Spleen (tissue), 11 donors: ENCODE measurements at regions not wholly inside any gene's neighbourhood (a gene's known extent, or its start where the extent isn't known, plus 50 kb on each side); places are given as distances from the start of the nearest gene placed in this dataset.

Experiments
- DNase-seq: peaks from one replicate; pipeline ENCODE4 v3.0.0-alpha.2; 2020
- H3K27ac ChIP-seq, 8 donors: fragments of 200-600 bp; sonication (generic) in 7 of 8; 1 replicate in 4 of 8; 2 replicates in 4 of 8; pipeline versions ENCODE4 v1.5.0 to v1.8.0; 2016 to 2021; ENCODE audit warnings: inconsistent platforms in 4 of 8, mild to moderate bottlenecking in 4 of 8, moderate library complexity in 1 of 8
- H3K27me3 ChIP-seq, 7 donors: fragments of 200-600 bp; sonication (generic) in 6 of 7; replicated peaks in 1 of 7; 1 replicate in 4 of 7; 2 replicates in 3 of 7; pipeline versions ENCODE4 v1.5.0 to v1.8.0; 2016 to 2021; ENCODE audit warnings: inconsistent platforms in 3 of 7, mild to moderate bottlenecking in 1 of 7
- H3K36me3 ChIP-seq, 6 donors: fragments of 200-600 bp; sonication (generic) in 5 of 6; 1 replicate in 4 of 6; 2 replicates in 2 of 6; pipeline versions ENCODE4 v1.5.0 to v1.8.0; 2016 to 2021; ENCODE audit warnings: inconsistent platforms in 2 of 6
- H3K4me1 ChIP-seq, 6 donors: fragments of 200-600 bp; sonication (generic) in 5 of 6; 1 replicate in 3 of 6; 2 replicates in 3 of 6; pipeline versions ENCODE4 v1.5.0 to v1.8.0; 2016 to 2021; ENCODE audit warnings: inconsistent platforms in 3 of 6
- H3K4me3 ChIP-seq, 8 donors: fragments of 200-600 bp; sonication (generic) in 7 of 8; 1 replicate in 4 of 8; 2 replicates in 4 of 8; pipeline versions ENCODE4 v1.5.0 to v1.8.0; 2016 to 2021; ENCODE audit warnings: inconsistent platforms in 4 of 8, mild to moderate bottlenecking in 4 of 8, moderate library complexity in 2 of 8
- H3K9me3 ChIP-seq, 8 donors: fragments of 200-600 bp; sonication (generic) in 7 of 8; 1 replicate in 4 of 8; 2 replicates in 4 of 8; pipeline versions ENCODE4 v1.5.0 to v1.8.0; 2016 to 2021; ENCODE audit warnings: inconsistent platforms in 4 of 8
- POLR2A ChIP-seq, 3 donors: fragments of 450-650 bp; IDR thresholded peaks; one replicate each; pipeline ENCODE4 v1.5.1; 2017; ENCODE audit warnings: antibody characterized with exemption in 3 of 3, mild to moderate bottlenecking in 1 of 3
- POLR2AphosphoS5 ChIP-seq, 3 donors: sonication (generic); formaldehyde crosslinking; IDR thresholded peaks; one replicate each; pipeline ENCODE4 v1.5.1; 2017; ENCODE audit warnings: antibody characterized with exemption in 3 of 3
- WGBS, 5 donors: extraction: QIAGEN DNeasy Blood & Tissue Kit in 3 of 5; methylation state at CpG; one replicate each; pipeline versions ENCODE4 v1.1.5 to v1.1.7; 2013 to 2018; 5-methylcytosine and 5-hydroxymethylcytosine counted together
- intact Hi-C: fragments of 100-400 bp; cut with DNase I; formaldehyde crosslinking; loops from one replicate; pipeline ENCODE4 v1.15.0; 2023; ENCODE audit warnings: low total_unique reads
- TF ChIP-seq, protein P1 (sequence below), 11 experiments: fragments of 200-600 bp in 7 of 11; fragments of 450-650 bp in 4 of 11; sonication (generic) in 4 of 11; IDR thresholded peaks in 8 of 11; conservative IDR thresholded peaks in 3 of 11; 1 replicate in 7 of 11; 2 replicates in 4 of 11; pipeline versions ENCODE4 v1.4.0 to v1.8.0; 2016 to 2021; ENCODE audit warnings: antibody characterized with exemption in 11 of 11, inconsistent platforms in 4 of 11, mild to moderate bottlenecking in 1 of 11
- donor health status: healthy with polysubstance abuse.
- donor health status: DM: no; HTN: no; CAD: no; lungs with moderate emphysema.
- donor health status: DM: no; HTN: no; CAD: no.
- donor health status: Bipolar disorder and iron deficiency.
- donor health status: healthy.
- donor health status: DM: no; HTN: no; CAD: no.
- donor health status: DM: yes; HTN: yes; CAD: no.

DNA sequence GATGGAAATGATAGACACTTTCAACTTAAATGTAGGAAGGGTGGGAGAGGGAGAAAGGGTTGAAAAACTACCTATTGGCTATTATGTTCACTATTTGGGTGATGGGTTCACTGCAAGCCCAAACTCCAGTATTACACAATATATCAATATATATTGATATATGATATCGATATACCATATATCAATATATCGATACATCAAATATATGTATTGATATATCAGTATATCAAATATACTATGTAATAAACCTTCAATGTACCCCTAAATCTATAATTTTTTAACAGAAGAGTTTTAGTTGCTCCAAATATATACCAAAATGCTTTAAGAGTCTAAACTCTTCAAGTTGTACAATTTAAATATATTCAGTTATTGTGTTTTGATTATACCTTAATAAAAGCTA lies 302.0 kb upstream of the RGMB start:
- Histone ChIP-seq H3K27me3 (no peaks in the 10 kb centered on the region), H3K9me3 (no peaks in the 10 kb centered on the region), H3K36me3 (no peaks in the 10 kb centered on the region), H3K27ac (no peak overlapping the region), H3K4me3 (no peak overlapping the region), H3K4me1 (no peaks in the 10 kb centered on the region)
- TF ChIP-seq POLR2AphosphoS5 (IDR thresholded peaks at IDR 0.05) (no peak), POLR2A (IDR thresholded peaks at IDR 0.05) (no peak)
- TF ChIP-seq, protein P1, sequence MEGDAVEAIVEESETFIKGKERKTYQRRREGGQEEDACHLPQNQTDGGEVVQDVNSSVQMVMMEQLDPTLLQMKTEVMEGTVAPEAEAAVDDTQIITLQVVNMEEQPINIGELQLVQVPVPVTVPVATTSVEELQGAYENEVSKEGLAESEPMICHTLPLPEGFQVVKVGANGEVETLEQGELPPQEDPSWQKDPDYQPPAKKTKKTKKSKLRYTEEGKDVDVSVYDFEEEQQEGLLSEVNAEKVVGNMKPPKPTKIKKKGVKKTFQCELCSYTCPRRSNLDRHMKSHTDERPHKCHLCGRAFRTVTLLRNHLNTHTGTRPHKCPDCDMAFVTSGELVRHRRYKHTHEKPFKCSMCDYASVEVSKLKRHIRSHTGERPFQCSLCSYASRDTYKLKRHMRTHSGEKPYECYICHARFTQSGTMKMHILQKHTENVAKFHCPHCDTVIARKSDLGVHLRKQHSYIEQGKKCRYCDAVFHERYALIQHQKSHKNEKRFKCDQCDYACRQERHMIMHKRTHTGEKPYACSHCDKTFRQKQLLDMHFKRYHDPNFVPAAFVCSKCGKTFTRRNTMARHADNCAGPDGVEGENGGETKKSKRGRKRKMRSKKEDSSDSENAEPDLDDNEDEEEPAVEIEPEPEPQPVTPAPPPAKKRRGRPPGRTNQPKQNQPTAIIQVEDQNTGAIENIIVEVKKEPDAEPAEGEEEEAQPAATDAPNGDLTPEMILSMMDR (IDR thresholded peaks at IDR 0.05 in 8 of 11, conservative IDR thresholded peaks at IDR 0.05 in 3 of 11): no peak
- no peak for DNase-seq
- 89 to 99% (median 96%) methylated on average over 2 of the region's 2 CpGs for WGBS, 5 donors
- intact Hi-C loops: no loop called here

DNA sequence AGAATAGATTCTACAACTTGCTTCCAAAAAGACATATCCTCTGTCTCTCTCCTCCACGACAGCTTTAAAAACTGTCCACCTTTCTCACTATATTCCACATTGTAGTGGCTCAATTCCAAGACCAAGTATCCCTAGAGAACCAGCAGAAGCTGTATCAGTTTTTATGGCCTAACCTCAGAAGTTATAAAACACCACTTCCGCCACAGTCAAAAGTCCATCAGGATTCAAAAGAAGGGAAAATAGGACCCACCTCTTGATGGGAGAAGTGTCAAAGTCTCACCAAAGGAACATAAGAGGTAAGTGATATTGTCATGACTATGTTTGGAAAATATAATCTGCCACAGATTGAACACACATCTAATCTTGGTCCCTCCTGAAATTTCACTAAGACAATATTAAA lies 299.2 kb upstream of the RGMB start:
- Histone ChIP-seq H3K27ac (no peak overlapping the region), H3K4me3 (no peak overlapping the region), H3K4me1 (no peaks in the 10 kb centered on the region), H3K27me3 (no peaks in the 10 kb centered on the region), H3K36me3 (no peaks in the 10 kb centered on the region), H3K9me3 (no peaks in the 10 kb centered on the region)
- WGBS, 5 donors: 79 to 93% (median 85%) methylated on average over 2 of the region's 2 CpGs
- no peak for TF ChIP-seq POLR2AphosphoS5 (IDR thresholded peaks at IDR 0.05)
- TF ChIP-seq POLR2A (IDR thresholded peaks at IDR 0.05): no peak
- intact Hi-C loops: no loop called here
- no peak for DNase-seq

DNA sequence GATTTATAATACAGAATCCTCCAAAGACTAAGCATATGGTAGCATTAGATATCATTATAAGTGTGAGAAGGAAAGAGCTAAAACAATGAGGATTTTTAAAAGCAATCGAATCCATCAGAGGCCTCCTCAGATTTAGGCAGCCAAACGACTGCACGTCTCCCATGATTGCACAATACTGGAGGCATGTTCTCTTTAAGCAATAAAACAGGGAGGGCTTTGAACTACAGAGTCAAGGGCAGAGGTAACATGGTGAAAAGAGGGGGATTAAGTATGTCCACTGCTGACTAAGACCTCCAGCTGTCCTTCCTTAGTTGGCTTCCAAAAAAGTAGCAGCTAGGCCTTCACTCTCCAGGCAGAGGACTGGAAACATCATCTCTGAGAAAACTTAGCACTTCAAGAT lies 298.7 kb upstream of the RGMB start:
- Histone ChIP-seq H3K27ac (no peak overlapping the region), H3K9me3 (no peaks in the 10 kb centered on the region), H3K4me3 (no peak overlapping the region), H3K27me3 (no peaks in the 10 kb centered on the region), H3K36me3 (no peaks in the 10 kb centered on the region), H3K4me1 (no peaks in the 10 kb centered on the region)
- intact Hi-C loops: no loop called here
- no peak for DNase-seq
- TF ChIP-seq, protein P1 (IDR thresholded peaks at IDR 0.05 in 8 of 11, conservative IDR thresholded peaks at IDR 0.05 in 3 of 11): no peak
- TF ChIP-seq POLR2AphosphoS5 (IDR thresholded peaks at IDR 0.05) (no peak), POLR2A (IDR thresholded peaks at IDR 0.05) (no peak)
- WGBS, 5 donors: 68 to 81% (median 79%) methylated on average over 3 of the region's 3 CpGs

DNA sequence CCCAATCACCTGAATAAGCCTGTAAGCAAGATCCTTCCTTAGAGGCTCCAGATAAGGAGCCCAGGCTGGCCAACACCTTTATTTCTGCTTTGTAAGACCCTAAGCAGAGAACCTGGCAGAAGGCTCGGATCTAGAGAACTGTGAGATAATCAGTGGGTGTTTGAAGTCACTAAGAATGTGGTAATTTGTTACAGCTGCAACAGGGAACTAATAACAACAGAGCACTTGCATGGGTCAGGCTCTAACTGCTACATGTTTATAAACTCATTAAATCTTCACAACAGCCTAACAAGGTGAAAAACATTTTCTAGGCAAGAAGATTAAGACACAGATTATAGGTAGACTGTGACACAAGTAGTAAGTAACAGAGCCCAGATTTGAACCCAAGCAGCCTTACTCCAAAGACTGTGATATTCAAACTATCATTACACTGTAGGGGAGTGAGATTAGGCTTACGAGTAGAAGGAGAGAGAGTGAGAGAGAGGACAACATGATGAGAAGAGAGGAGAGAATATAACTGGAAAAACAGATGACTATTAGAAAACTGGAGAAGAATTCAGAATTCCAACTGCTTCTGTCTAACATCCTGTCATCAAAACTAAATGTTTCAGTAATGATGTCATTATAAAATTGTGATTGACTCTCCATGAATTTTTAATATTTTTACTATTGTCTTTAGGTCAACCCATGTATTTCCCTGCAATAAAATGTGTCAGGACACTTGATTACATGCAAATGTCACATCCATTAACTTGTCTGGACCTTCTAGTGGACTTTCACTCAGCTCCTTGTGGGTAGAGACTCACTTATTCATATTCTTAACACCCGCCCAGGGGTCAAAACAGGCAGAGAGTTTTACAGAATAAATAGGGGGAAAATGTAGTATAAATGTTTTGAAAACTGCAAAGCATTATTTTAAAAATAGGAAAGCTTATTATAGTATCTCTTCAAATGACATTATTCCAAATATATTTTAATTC lies 290.9 kb upstream of the RGMB start:
- H3K27me3 ChIP-seq: no peaks in the 10 kb centered on the region
- H3K36me3 ChIP-seq: no peaks in the 10 kb centered on the region
- TF ChIP-seq POLR2AphosphoS5 (IDR thresholded peaks at IDR 0.05) (no peak), POLR2A (IDR thresholded peaks at IDR 0.05) (no peak)
- TF ChIP-seq, protein P1 (IDR thresholded peaks at IDR 0.05 in 8 of 11, conservative IDR thresholded peaks at IDR 0.05 in 3 of 11): no peak
- intact Hi-C loops: no loop called here
- DNase-seq: no peak
- H3K4me1 ChIP-seq: no peaks in the 10 kb centered on the region
- no peak overlapping the region for H3K4me3 ChIP-seq
- no peaks in the 10 kb centered on the region for H3K9me3 ChIP-seq
- no peak overlapping the region for H3K27ac ChIP-seq
- 56 to 76% (median 75%) methylated on average over 3 of the region's 3 CpGs for WGBS, 5 donors
